HCT116 (cell line): ENCODE measurements at regions not wholly inside any gene's neighbourhood (a gene's known extent, or its start where the extent isn't known, plus 50 kb on each side); places are given as distances from the start of the nearest gene placed in this dataset.

Experiments used
- CEBPB ChIP-seq: IDR thresholded peaks from 2 replicates; pipeline ENCODE4 v1.6.1; 2012; ENCODE audit warnings: low read depth
- POLR2AphosphoS5 ChIP-seq: IDR thresholded peaks from 2 replicates; pipeline ENCODE4 v1.6.1; 2011; ENCODE audit warnings: mild to moderate bottlenecking, low read depth, low read length, moderate library complexity
- SP1 ChIP-seq: IDR thresholded peaks from 2 replicates; pipeline ENCODE4 v1.6.1; 2012; ENCODE audit warnings: low read depth
- YY1 ChIP-seq: IDR thresholded peaks from 2 replicates; pipeline ENCODE4 v1.6.1; 2011; ENCODE audit warnings: low read length, low read depth, moderate library complexity, mild to moderate bottlenecking; ENCODE audit not compliant: insufficient replicate concordance; ENCODE audit errors: extremely low read depth
- TF ChIP-seq, protein P1 (sequence below), 3 experiments: fragments of 200-600 bp in 1 of 3; sonication (generic) in 1 of 3; IDR thresholded peaks in 2 of 3; conservative IDR thresholded peaks in 1 of 3; 2 replicates each; pipeline ENCODE4 v1.5.1; 2012 to 2017; ENCODE audit warnings: low read depth in 2 of 3, low read length in 2 of 3, antibody characterized with exemption in 1 of 3, borderline replicate concordance in 1 of 3, control low read depth in 1 of 3, mild to moderate bottlenecking in 1 of 3, mixed read lengths in 1 of 3, mixed run types in 1 of 3, moderate library complexity in 1 of 3; ENCODE audit not compliant: insufficient read depth in 1 of 3

DNA sequence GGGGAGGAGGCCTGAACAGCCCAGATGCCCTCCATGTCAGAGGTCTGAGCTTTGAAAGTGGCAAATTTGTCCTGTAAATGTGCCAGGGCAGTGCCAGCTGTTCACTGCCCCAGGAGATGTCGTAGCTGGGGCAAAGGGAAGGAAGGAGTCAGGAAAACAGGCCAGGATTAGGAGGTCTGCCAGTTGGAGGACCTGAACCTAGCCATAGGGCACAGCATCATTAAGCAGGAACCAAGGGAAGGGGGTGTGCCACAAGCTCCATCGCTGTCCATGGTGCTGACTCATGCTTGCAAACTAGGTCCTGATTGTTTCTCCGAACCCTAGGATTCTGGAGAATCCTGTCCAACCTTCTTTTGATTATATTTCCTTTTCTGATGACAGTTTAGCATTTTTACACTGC is 124.2 kb downstream of the TMEM132E start:
- no peak for TF ChIP-seq CEBPB
- TF ChIP-seq YY1 = no peak
- no peak for TF ChIP-seq POLR2AphosphoS5
- no peak for TF ChIP-seq SP1
- TF ChIP-seq, protein P1, sequence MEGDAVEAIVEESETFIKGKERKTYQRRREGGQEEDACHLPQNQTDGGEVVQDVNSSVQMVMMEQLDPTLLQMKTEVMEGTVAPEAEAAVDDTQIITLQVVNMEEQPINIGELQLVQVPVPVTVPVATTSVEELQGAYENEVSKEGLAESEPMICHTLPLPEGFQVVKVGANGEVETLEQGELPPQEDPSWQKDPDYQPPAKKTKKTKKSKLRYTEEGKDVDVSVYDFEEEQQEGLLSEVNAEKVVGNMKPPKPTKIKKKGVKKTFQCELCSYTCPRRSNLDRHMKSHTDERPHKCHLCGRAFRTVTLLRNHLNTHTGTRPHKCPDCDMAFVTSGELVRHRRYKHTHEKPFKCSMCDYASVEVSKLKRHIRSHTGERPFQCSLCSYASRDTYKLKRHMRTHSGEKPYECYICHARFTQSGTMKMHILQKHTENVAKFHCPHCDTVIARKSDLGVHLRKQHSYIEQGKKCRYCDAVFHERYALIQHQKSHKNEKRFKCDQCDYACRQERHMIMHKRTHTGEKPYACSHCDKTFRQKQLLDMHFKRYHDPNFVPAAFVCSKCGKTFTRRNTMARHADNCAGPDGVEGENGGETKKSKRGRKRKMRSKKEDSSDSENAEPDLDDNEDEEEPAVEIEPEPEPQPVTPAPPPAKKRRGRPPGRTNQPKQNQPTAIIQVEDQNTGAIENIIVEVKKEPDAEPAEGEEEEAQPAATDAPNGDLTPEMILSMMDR (IDR thresholded peaks at IDR 0.05 in 2 of 3, conservative IDR thresholded peaks at IDR 0.05 in 1 of 3; ENCODE audit: borderline replicate concordance in 1 of 3, insufficient read depth in 1 of 3, low read depth in 2 of 3, low read length in 2 of 3) = no peak
